ENCODE measurements at regions not wholly inside any gene's neighbourhood (a gene's known extent, or its start where the extent isn't known, plus 50 kb on each side); places are given as distances from the start of the nearest gene placed in this dataset.

GRCh38 chr2:892892-893291, 57.8 kb upstream of the SNTG2 start:
- Histone ChIP-seq H3K27ac (ENCODE audit: insufficient read depth, low read length) (no peak overlapping the region), H3K4me2 (ENCODE audit: extremely low read depth, insufficient read depth, low read length) (no peak overlapping the region), H3K4me1 (ENCODE audit: control insufficient read depth, extremely low read depth, insufficient read depth, low read length) (no peaks in the 10 kb centered on the region), H3K4me3 (replicated peaks in 1 of 4; ENCODE audit: control extremely low read depth in 1 of 4, insufficient read depth in 1 of 4, low read depth in 3 of 4, low read length in 4 of 4) (no peak overlapping the region), H3K36me3 (ENCODE audit: control insufficient read depth, insufficient read depth, low read length) (no peaks in the 10 kb centered on the region), H2AFZ (ENCODE audit: low read length) (no peak overlapping the region), H3K9me3 (ENCODE audit: control insufficient read depth, insufficient read depth, low read depth, low read length) (no peaks in the 10 kb centered on the region), H3K79me2 (ENCODE audit: control insufficient read depth, insufficient read depth, low read length) (no peaks in the 10 kb centered on the region), H3K27me3 (ENCODE audit: control insufficient read depth, insufficient read depth, low read length) (no peaks in the 10 kb centered on the region), H4K20me1 (ENCODE audit: control insufficient read depth, extremely low read depth, insufficient read depth, low read length) (no peaks in the 10 kb centered on the region), H3K9ac (ENCODE audit: insufficient read depth, low read length) (no peak overlapping the region)
- no peak for TF ChIP-seq CTCF (conservative IDR thresholded peaks at IDR 0.05 in 1 of 2, IDR thresholded peaks at IDR 0.05 in 1 of 2; ENCODE audit: low read depth in 1 of 2, low read length in 2 of 2)
- DNase-seq (ENCODE audit: low read depth in 2 of 2), result no peak

GRCh38 chr2:892401-892800, 58.2 kb upstream of the SNTG2 start:
- Histone ChIP-seq H2AFZ (ENCODE audit: low read length) (no peak overlapping the region), H3K4me3 (replicated peaks in 1 of 4; ENCODE audit: control extremely low read depth in 1 of 4, insufficient read depth in 1 of 4, low read depth in 3 of 4, low read length in 4 of 4) (no peak overlapping the region), H3K27me3 (ENCODE audit: control insufficient read depth, insufficient read depth, low read length) (no peaks in the 10 kb centered on the region), H3K9ac (ENCODE audit: insufficient read depth, low read length) (no peak overlapping the region), H3K4me2 (ENCODE audit: extremely low read depth, insufficient read depth, low read length) (no peak overlapping the region), H3K9me3 (ENCODE audit: control insufficient read depth, insufficient read depth, low read depth, low read length) (no peaks in the 10 kb centered on the region), H3K79me2 (ENCODE audit: control insufficient read depth, insufficient read depth, low read length) (no peaks in the 10 kb centered on the region), H3K27ac (ENCODE audit: insufficient read depth, low read length) (no peak overlapping the region), H3K4me1 (ENCODE audit: control insufficient read depth, extremely low read depth, insufficient read depth, low read length) (no peaks in the 10 kb centered on the region), H4K20me1 (ENCODE audit: control insufficient read depth, extremely low read depth, insufficient read depth, low read length) (no peaks in the 10 kb centered on the region), H3K36me3 (ENCODE audit: control insufficient read depth, insufficient read depth, low read length) (no peaks in the 10 kb centered on the region)
- no peak for DNase-seq (ENCODE audit: low read depth in 2 of 2)
- TF ChIP-seq CTCF (conservative IDR thresholded peaks at IDR 0.05 in 1 of 2, IDR thresholded peaks at IDR 0.05 in 1 of 2; ENCODE audit: low read depth in 1 of 2, low read length in 2 of 2) (no peak), EZH2 (IDR thresholded peaks at IDR 0.05; ENCODE audit: low read length, missing control alignments) (no peak)

GRCh38 chr2:891734-892133, 58.9 kb upstream of the SNTG2 start:
- Histone ChIP-seq H3K36me3 (ENCODE audit: control insufficient read depth, insufficient read depth, low read length) (no peaks in the 10 kb centered on the region), H4K20me1 (ENCODE audit: control insufficient read depth, extremely low read depth, insufficient read depth, low read length) (no peaks in the 10 kb centered on the region), H3K9ac (ENCODE audit: insufficient read depth, low read length) (no peak overlapping the region), H3K9me3 (ENCODE audit: control insufficient read depth, insufficient read depth, low read depth, low read length) (no peaks in the 10 kb centered on the region), H3K4me1 (ENCODE audit: control insufficient read depth, extremely low read depth, insufficient read depth, low read length) (no peaks in the 10 kb centered on the region), H3K4me2 (ENCODE audit: extremely low read depth, insufficient read depth, low read length) (no peak overlapping the region), H3K27me3 (ENCODE audit: control insufficient read depth, insufficient read depth, low read length) (no peaks in the 10 kb centered on the region), H3K4me3 (replicated peaks in 1 of 4; ENCODE audit: control extremely low read depth in 1 of 4, insufficient read depth in 1 of 4, low read depth in 3 of 4, low read length in 4 of 4) (no peak overlapping the region), H2AFZ (ENCODE audit: low read length) (no peak overlapping the region), H3K79me2 (ENCODE audit: control insufficient read depth, insufficient read depth, low read length) (no peaks in the 10 kb centered on the region), H3K27ac (ENCODE audit: insufficient read depth, low read length) (no peak overlapping the region)
- DNase-seq (ENCODE audit: low read depth in 2 of 2), result no peak
- TF ChIP-seq CTCF (conservative IDR thresholded peaks at IDR 0.05 in 1 of 2, IDR thresholded peaks at IDR 0.05 in 1 of 2; ENCODE audit: low read depth in 1 of 2, low read length in 2 of 2) (no peak), EZH2 (IDR thresholded peaks at IDR 0.05; ENCODE audit: low read length, missing control alignments) (no peak)

Measured in fibroblast of lung (primary cell).